HCT116 (cell line): ENCODE measurements at regions not wholly inside any gene's neighbourhood (a gene's known extent, or its start where the extent isn't known, plus 50 kb on each side); places are given as distances from the start of the nearest gene placed in this dataset.

Source experiments
- ATAC-seq: fragments of 200-7000 bp; cut with Tn5 transposase; 2 replicates; pipeline ENCODE4 v1.9.1; 2020; ENCODE audit warnings: mild to moderate bottlenecking, moderate library complexity
- BruUV-seq: library from RNA; stranded (reverse); fragments of 400-500 nt; replicated peaks from 2 replicates; lab custom pipeline; 2021; lab: Mats Ljungman, UMichigan
- CTCF ChIA-PET: fragments of 300-600 bp; sonication (Branson Sonifier 250); formaldehyde crosslinking; loops from one replicate; lab custom pipeline; 2021; ENCODE audit warnings: antibody characterized with exemption; lab: Charles Lee
- POLR2A ChIA-PET: fragments of 300-600, 350-600 bp; sonication (Branson Sonifier 250); formaldehyde crosslinking; loops from one replicate; lab custom pipeline; 2021; ENCODE audit warnings: antibody characterized with exemption; lab: Charles Lee
- RAD21 ChIA-PET, 2 experiments: fragments of 300-600 bp; sonication (Branson Sonifier 250); formaldehyde crosslinking; loops; one replicate each; lab custom pipeline; 2023; ENCODE audit warnings: low total read pairs in 2 of 2; ENCODE audit not compliant: uncharacterized antibody in 2 of 2, unreplicated experiment in 2 of 2, low non-redundant PET in 1 of 2; lab: Charles Lee
- DNase-seq: peaks from one replicate; pipeline ENCODE4 v3.0.0-alpha.2; 2010; ENCODE audit warnings: low read depth, low spot score
- H2AFZ ChIP-seq: fragments of 200-600 bp; shearing (Covaris generic), sonication (generic); 2 replicates; pipeline ENCODE4 v1.6.1; 2017; ENCODE audit warnings: low read depth, mixed run types, mixed read lengths, antibody characterized with exemption, low read length; ENCODE audit not compliant: poor library complexity, severe bottlenecking
- H3K27ac ChIP-seq: 2 replicates; pipeline ENCODE4 v1.5.1; 2012; ENCODE audit warnings: low read depth, low read length
- H3K27me3 ChIP-seq: fragments of 200-600 bp; sonication (generic); 2 replicates; pipeline ENCODE4 v1.6.1; 2016; ENCODE audit warnings: mixed run types, low read length, mixed read lengths; ENCODE audit not compliant: insufficient read depth
- H3K36me3 ChIP-seq, 2 experiments: fragments of 200-500 bp in 1 of 2; fragments of 200-600 bp in 1 of 2; sonication (Bioruptor generic) in 1 of 2; sonication (generic) in 1 of 2; 2 replicates each; pipeline versions ENCODE4 v1.5.1 to v1.6.1; 2014 to 2016; ENCODE audit warnings: low read length in 2 of 2, inconsistent platforms in 1 of 2, mixed read lengths in 1 of 2, mixed run types in 1 of 2; ENCODE audit not compliant: insufficient read depth in 2 of 2, control insufficient read depth in 1 of 2
- H3K4me1 ChIP-seq, 2 experiments: fragments of 200-600 bp in 1 of 2; sonication (generic) in 1 of 2; 2 replicates each; pipeline versions ENCODE4 v1.5.1 to v1.6.1; 2012 to 2017; ENCODE audit warnings: low read length in 2 of 2, inconsistent platforms in 1 of 2, mild to moderate bottlenecking in 1 of 2, mixed read lengths in 1 of 2, mixed run types in 1 of 2, moderate library complexity in 1 of 2; ENCODE audit not compliant: insufficient read depth in 2 of 2, control insufficient read depth in 1 of 2
- H3K4me2 ChIP-seq: fragments of 200-600 bp; sonication (generic); 2 replicates; pipeline ENCODE4 v1.6.1; 2017; ENCODE audit warnings: mixed run types, low read length, mixed read lengths
- H3K4me3 ChIP-seq, 2 experiments: fragments of 200-600 bp in 1 of 2; sonication (generic) in 1 of 2; replicated peaks in 1 of 2; 2 replicates each; pipeline ENCODE4 v1.5.1; 2011 to 2016; ENCODE audit warnings: low read length in 2 of 2, control low read depth in 1 of 2, low read depth in 1 of 2, mild to moderate bottlenecking in 1 of 2, mixed read lengths in 1 of 2, mixed run types in 1 of 2
- H3K79me2 ChIP-seq: fragments of 200-600 bp; sonication (generic); 2 replicates; pipeline ENCODE4 v1.6.1; 2017; ENCODE audit warnings: mild to moderate bottlenecking, mixed run types, low read length, moderate library complexity, mixed read lengths; ENCODE audit not compliant: insufficient read depth
- H3K9ac ChIP-seq: fragments of 200-600 bp; sonication (generic); 2 replicates; pipeline ENCODE4 v1.6.1; 2016; ENCODE audit warnings: low read length, mixed read lengths
- H3K9me2 ChIP-seq: fragments of 200-600 bp; sonication (generic), shearing (Covaris generic); 2 replicates; pipeline ENCODE4 v1.6.1; 2017; ENCODE audit warnings: mixed run types, mild to moderate bottlenecking, moderate library complexity; ENCODE audit not compliant: insufficient read depth
- H3K9me3 ChIP-seq, 2 experiments: fragments of 200-500 bp in 1 of 2; fragments of 200-600 bp in 1 of 2; sonication (Bioruptor generic) in 1 of 2; sonication (generic) in 1 of 2; 2 replicates each; pipeline ENCODE4 v1.6.1; 2014 to 2017; ENCODE audit warnings: low read length in 2 of 2, mixed read lengths in 2 of 2, inconsistent platforms in 1 of 2, low read depth in 1 of 2, mild to moderate bottlenecking in 1 of 2, mixed run types in 1 of 2, moderate library complexity in 1 of 2; ENCODE audit not compliant: control insufficient read depth in 1 of 2, insufficient read depth in 1 of 2
- H4K20me1 ChIP-seq: fragments of 200-600 bp; sonication (generic), shearing (Covaris generic); 2 replicates; pipeline ENCODE4 v1.6.1; 2017; ENCODE audit warnings: mixed run types, mild to moderate bottlenecking, moderate library complexity; ENCODE audit not compliant: insufficient read depth
- ATF3 ChIP-seq: IDR thresholded peaks from 2 replicates; pipeline ENCODE4 v1.6.1; 2012
- CBX3 ChIP-seq: IDR thresholded peaks from 2 replicates; pipeline ENCODE4 v1.6.1; 2012; ENCODE audit warnings: low read depth
- CTCF ChIP-seq, 3 experiments: fragments of 200-600 bp in 1 of 3; sonication (generic) in 1 of 3; IDR thresholded peaks in 2 of 3; conservative IDR thresholded peaks in 1 of 3; 2 replicates each; pipeline ENCODE4 v1.5.1; 2012 to 2017; ENCODE audit warnings: low read depth in 2 of 3, low read length in 2 of 3, antibody characterized with exemption in 1 of 3, borderline replicate concordance in 1 of 3, control low read depth in 1 of 3, mild to moderate bottlenecking in 1 of 3, mixed read lengths in 1 of 3, mixed run types in 1 of 3, moderate library complexity in 1 of 3; ENCODE audit not compliant: insufficient read depth in 1 of 3
- EGR1 ChIP-seq: IDR thresholded peaks from 2 replicates; pipeline ENCODE4 v1.6.1; 2012; ENCODE audit warnings: low read depth
- EZH2 ChIP-seq: fragments of 200-600 bp; sonication (generic); IDR thresholded peaks from 2 replicates; pipeline ENCODE4 v1.6.1; 2017; ENCODE audit warnings: antibody characterized with exemption, mixed run types
- EZH2phosphoT487 ChIP-seq: fragments of 200-600 bp; IDR thresholded peaks from 2 replicates; pipeline ENCODE4 v1.6.1; 2018; ENCODE audit warnings: antibody characterized with exemption, borderline replicate concordance
- FOSL1 ChIP-seq: IDR thresholded peaks from 2 replicates; pipeline ENCODE4 v1.6.1; 2012; ENCODE audit warnings: low read depth
- JUND ChIP-seq: IDR thresholded peaks from 2 replicates; pipeline ENCODE4 v1.6.1; 2012
- MAX ChIP-seq: IDR thresholded peaks from 2 replicates; pipeline ENCODE4 v1.6.1; 2012
- POLR2AphosphoS5 ChIP-seq: IDR thresholded peaks from 2 replicates; pipeline ENCODE4 v1.6.1; 2011; ENCODE audit warnings: mild to moderate bottlenecking, low read depth, low read length, moderate library complexity
- REST ChIP-seq: IDR thresholded peaks from 2 replicates; pipeline ENCODE4 v1.6.1; 2012; ENCODE audit warnings: low read depth
- SIN3A ChIP-seq: IDR thresholded peaks from 2 replicates; pipeline ENCODE4 v1.6.1; 2012; ENCODE audit warnings: low read depth
- SP1 ChIP-seq: IDR thresholded peaks from 2 replicates; pipeline ENCODE4 v1.6.1; 2012; ENCODE audit warnings: low read depth
- SRF ChIP-seq: IDR thresholded peaks from 2 replicates; pipeline ENCODE4 v1.6.1; 2012; ENCODE audit warnings: low read depth
- TCF7L2 ChIP-seq: IDR thresholded peaks from 2 replicates; pipeline ENCODE4 v1.7.0; 2011; ENCODE audit warnings: borderline replicate concordance, inconsistent platforms; ENCODE audit not compliant: insufficient read depth, insufficient read length; ENCODE audit errors: extremely low read depth
- YY1 ChIP-seq: IDR thresholded peaks from 2 replicates; pipeline ENCODE4 v1.6.1; 2011; ENCODE audit warnings: low read length, low read depth, moderate library complexity, mild to moderate bottlenecking; ENCODE audit not compliant: insufficient replicate concordance; ENCODE audit errors: extremely low read depth
- ZBTB33 ChIP-seq: IDR thresholded peaks from 2 replicates; pipeline ENCODE4 v1.6.1; 2011; ENCODE audit warnings: mild to moderate bottlenecking, low read length, moderate library complexity; ENCODE audit not compliant: insufficient replicate concordance; ENCODE audit errors: extremely low read depth
- ZFX ChIP-seq: fragments of 450-650 bp; IDR thresholded peaks from 2 replicates; pipeline ENCODE4 v1.6.1; 2017
- intact Hi-C: fragments of 100-400 bp; cut with micrococcal nuclease; formaldehyde crosslinking; loops from 2 replicates; pipeline ENCODE4 v1.10.0; 2022

- H4K20me1 ChIP-seq = no peaks in the 10 kb centered on the region
- POLR2A ChIA-PET = no interaction called here
Measured at GRCh38 chr1:2966449-2967328, 54.6 kb upstream of the ACTRT2 start.

More at GRCh38 chr1:2966449-2967328, 54.6 kb upstream of the ACTRT2 start:
- Histone ChIP-seq H3K9me3 (no peaks in the 10 kb centered on the region), H3K36me3 (no peaks in the 10 kb centered on the region), H3K9me2 (no peaks in the 10 kb centered on the region), H3K27me3 (no peaks in the 10 kb centered on the region), H3K79me2 (no peaks in the 10 kb centered on the region), H3K4me2 (no peak overlapping the region), H3K9ac (no peak overlapping the region), H3K4me3 (no peak overlapping the region), H3K27ac (no peak overlapping the region), H2AFZ (no peak overlapping the region), H3K4me1 (no peaks in the 10 kb centered on the region)
- ATAC-seq (no peak), DNase-seq (no peak)
- TF ChIP-seq REST = no peak
- no peak for TF ChIP-seq JUND
- no peak for TF ChIP-seq CBX3
- no peak for TF ChIP-seq SIN3A
- no peak for TF ChIP-seq YY1
- no peak for TF ChIP-seq SRF
- no peak for TF ChIP-seq FOSL1
- no peak for TF ChIP-seq EZH2
- no peak for TF ChIP-seq POLR2AphosphoS5
- no peak for TF ChIP-seq SP1
- TF ChIP-seq CTCF (IDR thresholded peaks at IDR 0.05 in 2 of 3, conservative IDR thresholded peaks at IDR 0.05 in 1 of 3; ENCODE audit: borderline replicate concordance in 1 of 3, insufficient read depth in 1 of 3, low read depth in 2 of 3, low read length in 2 of 3) = no peak
- TF ChIP-seq MAX = no peak
- TF ChIP-seq ZFX = no peak
- no peak for TF ChIP-seq EGR1
- TF ChIP-seq ATF3 = no peak
- TF ChIP-seq EZH2phosphoT487 = no peak
- no peak for TF ChIP-seq ZBTB33
- no peak for TF ChIP-seq TCF7L2
- ChIA-PET CTCF (no interaction called here), RAD21 (no interaction called here)
- intact Hi-C loops = no loop called here
- no TSS peak for BruUV-seq
